GM12878 (cell line): ENCODE measurements at regions not wholly inside any gene's neighbourhood (a gene's known extent, or its start where the extent isn't known, plus 50 kb on each side); places are given as distances from the start of the nearest gene placed in this dataset.

Experiments
- ATAC-seq: fragments of 200-7000 bp; cut with Tn5 transposase; 3 replicates; pipeline ENCODE4 v1.9.1; 2020; ENCODE audit warnings: mild to moderate bottlenecking, moderate library complexity
- BruUV-seq: library from RNA; stranded (reverse); fragments of 400-500 nt; replicated peaks from 2 replicates; lab custom pipeline; 2021; lab: Mats Ljungman, UMichigan
- CTCF ChIA-PET: fragments of 300-600 bp; sonication (Branson Sonifier 250); formaldehyde crosslinking; extraction: SDS; loops from one replicate; lab custom pipeline; 2021; ENCODE audit warnings: inconsistent platforms; lab: Yijun Ruan, JAX
- POLR2A ChIA-PET: fragments of 350-600 bp; formaldehyde crosslinking; extraction: SDS; loops from one replicate; lab custom pipeline; 2021; ENCODE audit warnings: inconsistent platforms; lab: Charles Lee
- RAD21 ChIA-PET: fragments of 300-600 bp; sonication (Branson Sonifier 250); formaldehyde crosslinking; loops from one replicate; lab custom pipeline; 2023; ENCODE audit warnings: antibody characterized with exemption; ENCODE audit not compliant: unreplicated experiment; lab: Charles Lee
- SMC1A ChIA-PET: fragments of 300-600 bp; sonication (Branson Sonifier 250); formaldehyde crosslinking; loops from one replicate; lab custom pipeline; 2023; ENCODE audit not compliant: unreplicated experiment, uncharacterized antibody; lab: Charles Lee
- DNase-seq: peaks from one replicate; pipeline ENCODE4 v3.0.0-alpha.2; 2011; ENCODE audit warnings: low read depth, low spot score
- FAIRE-seq: peaks from 3 replicates; lab custom pipeline; 2011; peaks lifted over from hg19 to GRCh38; lab: Jason Lieb, UNC
- H2AFZ ChIP-seq: 2 replicates; pipeline ENCODE4 v1.6.0; 2011; ENCODE audit warnings: low read depth, low read length, control low read depth; ENCODE audit not compliant: control insufficient read depth
- H3K27ac ChIP-seq: 2 replicates; pipeline ENCODE4 v1.5.1; 2011; ENCODE audit warnings: control low read depth; ENCODE audit not compliant: control insufficient read depth, insufficient read depth
- H3K27me3 ChIP-seq, 2 experiments: replicated peaks in 1 of 2; 2 replicates each; pipeline versions ENCODE4 v1.6.0 to v1.6.1; 2011; ENCODE audit warnings: low read length in 1 of 2; ENCODE audit not compliant: control insufficient read depth in 2 of 2, insufficient read depth in 2 of 2
- H3K36me3 ChIP-seq, 2 experiments: 2 replicates each; pipeline ENCODE4 v1.5.1; 2011; ENCODE audit warnings: low read length in 1 of 2; ENCODE audit not compliant: control insufficient read depth in 2 of 2, insufficient read depth in 2 of 2
- H3K4me1 ChIP-seq: 2 replicates; pipeline ENCODE4 v1.6.1; 2011; ENCODE audit warnings: mild to moderate bottlenecking, low read length, moderate library complexity, mixed read lengths; ENCODE audit not compliant: control insufficient read depth, insufficient read depth
- H3K4me2 ChIP-seq: 2 replicates; pipeline ENCODE4 v1.6.0; 2011; ENCODE audit warnings: control low read depth; ENCODE audit not compliant: control insufficient read depth, insufficient read depth
- H3K4me3 ChIP-seq: fragments of 200-600 bp; sonication (generic); 2 replicates; pipeline ENCODE4 v1.5.1; 2016
- H3K79me2 ChIP-seq: 2 replicates; pipeline ENCODE4 v1.6.0; 2011; ENCODE audit warnings: low read length; ENCODE audit not compliant: control insufficient read depth, insufficient read depth
- H3K9ac ChIP-seq: 2 replicates; pipeline ENCODE4 v1.8.0; 2011; ENCODE audit warnings: low read length, control low read depth, mixed read lengths; ENCODE audit not compliant: control insufficient read depth, insufficient read depth
- H3K9me3 ChIP-seq: replicated peaks from 3 replicates; pipeline ENCODE4 v1.5.1; 2011; ENCODE audit warnings: mild to moderate bottlenecking, low read length; ENCODE audit not compliant: control insufficient read depth, insufficient read depth
- H4K20me1 ChIP-seq: 2 replicates; pipeline ENCODE4 v1.6.0; 2011; ENCODE audit not compliant: control insufficient read depth, insufficient read depth
- ATF7 ChIP-seq: fragments of 450-650 bp; IDR thresholded peaks from 2 replicates; pipeline ENCODE4 v1.6.1; 2016; ENCODE audit warnings: low read depth, mild to moderate bottlenecking
- CHD2 ChIP-seq: IDR thresholded peaks from 2 replicates; pipeline ENCODE4 v1.6.1; 2011; ENCODE audit warnings: low read depth, low read length, improper control_type of control experiment, borderline replicate concordance
- IRF4 ChIP-seq: IDR thresholded peaks from 2 replicates; pipeline ENCODE4 v1.6.1; 2011; ENCODE audit warnings: low read depth, low read length
- MTA3 ChIP-seq: IDR thresholded peaks from 2 replicates; pipeline ENCODE4 v1.6.1; 2012; ENCODE audit warnings: low read length, inconsistent platforms, borderline replicate concordance
- NR2C1 ChIP-seq: fragments of 450-650 bp; IDR thresholded peaks from 2 replicates; pipeline ENCODE4 v1.6.1; 2017; ENCODE audit warnings: antibody characterized with exemption, mild to moderate bottlenecking, moderate library complexity
- NR2C2 ChIP-seq: IDR thresholded peaks from 2 replicates; pipeline ENCODE4 v1.6.1; 2011; ENCODE audit warnings: borderline replicate concordance, low read depth; ENCODE audit not compliant: control insufficient read depth, insufficient read length
- NR2F1 ChIP-seq: fragments of 450-650 bp; conservative IDR thresholded peaks from 2 replicates; pipeline ENCODE4 v1.6.1; 2017; ENCODE audit warnings: mild to moderate bottlenecking
- NRF1 ChIP-seq: conservative IDR thresholded peaks from 2 replicates; pipeline ENCODE4 v1.6.1; 2011; ENCODE audit warnings: mild to moderate bottlenecking, low read depth, low read length, improper control_type of control experiment
- RAD51 ChIP-seq: fragments of 450-650 bp; IDR thresholded peaks from 2 replicates; pipeline ENCODE4 v1.6.1; 2016; ENCODE audit warnings: moderate library complexity, mild to moderate bottlenecking, inconsistent platforms
- RCOR1 ChIP-seq: conservative IDR thresholded peaks from 2 replicates; pipeline ENCODE4 v1.6.1; 2012; ENCODE audit warnings: low read depth, low read length, improper control_type of control experiment
- ZBTB4 ChIP-seq: fragments of 450-650 bp; formaldehyde crosslinking; IDR thresholded peaks from 2 replicates; pipeline ENCODE4 v1.4.0; 2022; ENCODE audit warnings: mild to moderate bottlenecking, moderate library complexity
- ZNF622 ChIP-seq: fragments of 450-650 bp; IDR thresholded peaks from 2 replicates; pipeline ENCODE4 v1.6.1; 2017; ENCODE audit warnings: mild to moderate bottlenecking, inconsistent platforms
- ZZZ3 ChIP-seq: IDR thresholded peaks from 2 replicates; pipeline ENCODE4 v1.6.1; 2011; ENCODE audit warnings: low read depth; ENCODE audit not compliant: control insufficient read depth, insufficient read length
- WGBS: methylation state at CpG from one replicate; pipeline ENCODE4 v1.1.6; 2016; ENCODE audit warnings: low lambda C conversion rate; ENCODE audit not compliant: insufficient replicate concordance, insufficient coverage; ENCODE audit errors: missing lambda C conversion rate; 5-methylcytosine and 5-hydroxymethylcytosine counted together
- in situ Hi-C: fragments of 300-500 bp; cut with MboI; formaldehyde crosslinking; loops from 9 replicates; pipeline ENCODE4 v1.14.3; 2018; ENCODE audit warnings: mixed read lengths
- intact Hi-C: fragments of 100-400 bp; cut with micrococcal nuclease; formaldehyde crosslinking; loops from one replicate; pipeline ENCODE4 v1.14.2; 2022; ENCODE audit not compliant: unreplicated experiment
- TF ChIP-seq, protein P1 (sequence below): fragments of 450-650 bp; IDR thresholded peaks from 2 replicates; pipeline ENCODE4 v1.6.1; 2016; ENCODE audit warnings: mild to moderate bottlenecking, moderate library complexity, borderline replicate concordance

- TF ChIP-seq, protein P1, sequence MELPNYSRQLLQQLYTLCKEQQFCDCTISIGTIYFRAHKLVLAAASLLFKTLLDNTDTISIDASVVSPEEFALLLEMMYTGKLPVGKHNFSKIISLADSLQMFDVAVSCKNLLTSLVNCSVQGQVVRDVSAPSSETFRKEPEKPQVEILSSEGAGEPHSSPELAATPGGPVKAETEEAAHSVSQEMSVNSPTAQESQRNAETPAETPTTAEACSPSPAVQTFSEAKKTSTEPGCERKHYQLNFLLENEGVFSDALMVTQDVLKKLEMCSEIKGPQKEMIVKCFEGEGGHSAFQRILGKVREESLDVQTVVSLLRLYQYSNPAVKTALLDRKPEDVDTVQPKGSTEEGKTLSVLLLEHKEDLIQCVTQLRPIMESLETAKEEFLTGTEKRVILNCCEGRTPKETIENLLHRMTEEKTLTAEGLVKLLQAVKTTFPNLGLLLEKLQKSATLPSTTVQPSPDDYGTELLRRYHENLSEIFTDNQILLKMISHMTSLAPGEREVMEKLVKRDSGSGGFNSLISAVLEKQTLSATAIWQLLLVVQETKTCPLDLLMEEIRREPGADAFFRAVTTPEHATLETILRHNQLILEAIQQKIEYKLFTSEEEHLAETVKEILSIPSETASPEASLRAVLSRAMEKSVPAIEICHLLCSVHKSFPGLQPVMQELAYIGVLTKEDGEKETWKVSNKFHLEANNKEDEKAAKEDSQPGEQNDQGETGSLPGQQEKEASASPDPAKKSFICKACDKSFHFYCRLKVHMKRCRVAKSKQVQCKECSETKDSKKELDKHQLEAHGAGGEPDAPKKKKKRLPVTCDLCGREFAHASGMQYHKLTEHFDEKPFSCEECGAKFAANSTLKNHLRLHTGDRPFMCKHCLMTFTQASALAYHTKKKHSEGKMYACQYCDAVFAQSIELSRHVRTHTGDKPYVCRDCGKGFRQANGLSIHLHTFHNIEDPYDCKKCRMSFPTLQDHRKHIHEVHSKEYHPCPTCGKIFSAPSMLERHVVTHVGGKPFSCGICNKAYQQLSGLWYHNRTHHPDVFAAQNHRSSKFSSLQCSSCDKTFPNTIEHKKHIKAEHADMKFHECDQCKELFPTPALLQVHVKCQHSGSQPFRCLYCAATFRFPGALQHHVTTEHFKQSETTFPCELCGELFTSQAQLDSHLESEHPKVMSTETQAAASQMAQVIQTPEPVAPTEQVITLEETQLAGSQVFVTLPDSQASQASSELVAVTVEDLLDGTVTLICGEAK, result no peak
- no peak for TF ChIP-seq ZZZ3
- TF ChIP-seq ATF7, result no peak
- TF ChIP-seq NR2C2, result no peak
- TF ChIP-seq RCOR1, result no peak
Observed at GRCh38 chr6:33507261-33507660, 52.9 kb downstream of the ZBTB9 start (continued).

- Histone ChIP-seq H3K9ac (no peak overlapping the region), H3K4me2 (peak overlapping the region; percentile 49), H3K9me3 (no peaks in the 10 kb centered on the region; the same call in 2 of the 3 replicates), H4K20me1 (no peaks in the 10 kb centered on the region), H2AFZ (peak overlapping the region; percentile 9), H3K36me3 (no peaks in the 10 kb centered on the region), H3K4me1 (peaks cover 16% of the 10 kb centered on the region), H3K79me2 (no peaks in the 10 kb centered on the region), H3K27me3 (no peaks in the 10 kb centered on the region), H3K27ac (peak overlapping the region; percentile 38), H3K4me3 (0 out of 2 replicates have a peak overlapping the region, but pooled peaks have one; percentile 12)
- DNase-seq, result no peak
- intact Hi-C loops, result loop anchor here (1.0 to 5.0 kb wide), 2 partner anchors 48 to 62 kb away; no protein-coding TSS in a partner anchor
- in situ Hi-C loops, result no loop called here
- peak; percentile 47 for ATAC-seq
- ChIA-PET CTCF (interaction anchor here (0.6 to 1.5 kb wide), 6 partner anchors 19 to 254 kb away, joined by 3 read pairs; partner anchors contain the start of gene BAK1), RAD21 (interaction anchor here (0.6 to 1.4 kb wide), 9 partner anchors 19 to 212 kb away, joined by 3 read pairs; partner anchors contain the start of gene BAK1), POLR2A (interaction anchor here (0.6 to 1.3 kb wide), 4 partner anchors 28 to 70 kb away, joined by 3 to 5 read pairs (median 3); no protein-coding TSS in a partner anchor), SMC1A (interaction anchor here (1.0 to 2.1 kb wide), 5 partner anchors 19 to 84 kb away, joined by 3 to 6 read pairs (median 4); no protein-coding TSS in a partner anchor)
- 43% methylated on average over 16 of the region's 16 CpGs for WGBS
- peak; percentile 71 for FAIRE-seq
- no TSS peak for BruUV-seq
- no peak for TF ChIP-seq ZBTB4 (CRISPR knock-in tag)
- 0 out of 2 replicates have a peak, but pooled peaks have one; percentile 11 for TF ChIP-seq IRF4
- no peak for TF ChIP-seq NR2C2
- no peak for TF ChIP-seq CHD2
- no peak for TF ChIP-seq NR2C1
- no peak for TF ChIP-seq MTA3
- no peak for TF ChIP-seq NR2F1
- no peak for TF ChIP-seq RAD51
- no peak for TF ChIP-seq ZNF622
- no peak for TF ChIP-seq NRF1
Observed at GRCh38 chr6:33508935-33509926, 54.9 kb downstream of the ZBTB9 start.
